Endothelial cell of umbilical vein (primary cell): ENCODE measurements at regions not wholly inside any gene's neighbourhood (a gene's known extent, or its start where the extent isn't known, plus 50 kb on each side); places are given as distances from the start of the nearest gene placed in this dataset.

Source experiments
- BruUV-seq: library from RNA; stranded (reverse); fragments of 400-500 nt; replicated peaks from 2 replicates; lab custom pipeline; 2021; lab: Mats Ljungman, UMichigan
- CTCF ChIA-PET: fragments of 300-600, 350-600 bp; sonication (Branson Sonifier 250); formaldehyde crosslinking; loops from one replicate; lab custom pipeline; 2021; ENCODE audit warnings: antibody characterized with exemption, inconsistent platforms; lab: Charles Lee
- POLR2A ChIA-PET: fragments of 300-600, 350-600 bp; sonication (Branson Sonifier 250); formaldehyde crosslinking; loops from one replicate; lab custom pipeline; 2021; ENCODE audit warnings: antibody characterized with exemption, inconsistent platforms; lab: Charles Lee
- DNase-seq: peaks from one replicate; pipeline ENCODE4 v3.0.0-alpha.2; 2011; ENCODE audit warnings: low read depth, low spot score
- FAIRE-seq: peaks from 2 replicates; lab custom pipeline; 2011; peaks lifted over from hg19 to GRCh38; lab: Jason Lieb, UNC
- H2AFZ ChIP-seq: 2 replicates; pipeline ENCODE4 v1.6.0; 2012; ENCODE audit warnings: low read depth, low read length, control low read depth, inconsistent platforms
- H3K27ac ChIP-seq: 2 replicates; pipeline ENCODE4 v1.5.1; 2011; ENCODE audit warnings: low read depth, mild to moderate bottlenecking, control low read depth, low read length, moderate library complexity; ENCODE audit not compliant: insufficient read depth
- H3K27me3 ChIP-seq, 2 experiments: 2 replicates each; pipeline versions ENCODE4 v1.6.0 to v1.6.1; 2011; ENCODE audit warnings: low read length in 2 of 2, mixed read lengths in 1 of 2; ENCODE audit not compliant: control insufficient read depth in 2 of 2, insufficient read depth in 2 of 2
- H3K36me3 ChIP-seq, 2 experiments: 2 replicates in 1 of 2; 3 replicates in 1 of 2; pipeline ENCODE4 v1.5.1; 2011; ENCODE audit warnings: low read length in 2 of 2, mild to moderate bottlenecking in 1 of 2, moderate library complexity in 1 of 2; ENCODE audit not compliant: control insufficient read depth in 2 of 2, insufficient read depth in 2 of 2; ENCODE audit errors: extremely low read depth in 1 of 2
- H3K4me1 ChIP-seq: 3 replicates; pipeline ENCODE4 v1.5.1; 2011; ENCODE audit warnings: mild to moderate bottlenecking, low read length; ENCODE audit not compliant: control insufficient read depth, insufficient read depth; ENCODE audit errors: extremely low read depth
- H3K4me2 ChIP-seq: 2 replicates; pipeline ENCODE4 v1.6.1; 2011; ENCODE audit warnings: low read length, control low read depth, mixed read lengths; ENCODE audit not compliant: insufficient read depth
- H3K4me3 ChIP-seq, 3 experiments: fragments of 200-600 bp in 1 of 3; sonication (generic), shearing (Covaris generic) in 1 of 3; replicated peaks in 1 of 3; 2 replicates each; pipeline ENCODE4 v1.5.1; 2011 to 2016; ENCODE audit warnings: control low read depth in 3 of 3, low read length in 3 of 3, mild to moderate bottlenecking in 2 of 3, inconsistent platforms in 1 of 3, low read depth in 1 of 3, moderate library complexity in 1 of 3; ENCODE audit not compliant: insufficient read depth in 1 of 3
- H3K79me2 ChIP-seq: 2 replicates; pipeline ENCODE4 v1.6.0; 2012; ENCODE audit warnings: low read length, inconsistent platforms; ENCODE audit not compliant: control insufficient read depth, insufficient read depth
- H3K9ac ChIP-seq: replicated peaks from 2 replicates; pipeline ENCODE3; 2011; ENCODE audit warnings: low read length, control low read depth; ENCODE audit not compliant: insufficient read depth; ENCODE audit errors: extremely low read depth
- H3K9me1 ChIP-seq: replicated peaks from 3 replicates; pipeline ENCODE4 v1.6.0; 2011; ENCODE audit warnings: mild to moderate bottlenecking, low read length; ENCODE audit not compliant: control insufficient read depth, insufficient read depth; ENCODE audit errors: extremely low read depth
- H3K9me3 ChIP-seq: replicated peaks from 2 replicates; pipeline ENCODE4 v1.5.1; 2012; ENCODE audit warnings: low read length, inconsistent platforms; ENCODE audit not compliant: control insufficient read depth, insufficient read depth
- H4K20me1 ChIP-seq: replicated peaks from 2 replicates; pipeline ENCODE3; 2011; ENCODE audit warnings: mild to moderate bottlenecking, low read length; ENCODE audit not compliant: control insufficient read depth, insufficient read depth; ENCODE audit errors: extremely low read depth
- EZH2 ChIP-seq: IDR thresholded peaks from 2 replicates; pipeline ENCODE4 v1.6.1; 2012; ENCODE audit warnings: borderline replicate concordance, low read depth, mild to moderate bottlenecking, moderate library complexity, low read length, inconsistent platforms; ENCODE audit not compliant: severe bottlenecking
- FOS ChIP-seq: IDR thresholded peaks from 2 replicates; pipeline ENCODE4 v1.6.1; 2011; ENCODE audit warnings: mild to moderate bottlenecking, low read length, moderate library complexity, borderline replicate concordance; ENCODE audit not compliant: insufficient read depth
- GATA2 ChIP-seq: IDR thresholded peaks from 2 replicates; pipeline ENCODE4 v1.7.0; 2011; ENCODE audit warnings: low read depth, mild to moderate bottlenecking, moderate library complexity, mixed read lengths, low read length; ENCODE audit not compliant: insufficient read length, insufficient read depth
- JUN ChIP-seq: IDR thresholded peaks from 2 replicates; pipeline ENCODE4 v1.6.1; 2011; ENCODE audit warnings: borderline replicate concordance, low read depth; ENCODE audit not compliant: insufficient read length, insufficient read depth
- MYC ChIP-seq: IDR thresholded peaks from one replicate; pipeline ENCODE4 v1.6.1; 2011; ENCODE audit warnings: mild to moderate bottlenecking, low read depth, low read length
- POLR2A ChIP-seq: IDR thresholded peaks from 2 replicates; pipeline ENCODE4 v1.6.1; 2012; ENCODE audit warnings: low read depth, mild to moderate bottlenecking, control low read depth, low read length
- POLR2AphosphoS5 ChIP-seq: IDR thresholded peaks from 2 replicates; pipeline ENCODE4 v1.6.1; 2012; ENCODE audit warnings: low read depth, mild to moderate bottlenecking, control low read depth, low read length, moderate library complexity; ENCODE audit not compliant: insufficient read depth
- dilution Hi-C: fragments of 300-500 bp; cut with MboI; formaldehyde crosslinking; loops from one replicate; pipeline ENCODE4 v1.15.0; 2019; ENCODE audit warnings: low sequenced_read_pairs; ENCODE audit not compliant: extremely low pct_ligation_motif_present
- intact Hi-C: fragments of 100-400 bp; cut with micrococcal nuclease; formaldehyde crosslinking; loops from one replicate; pipeline ENCODE4 v1.10.0; 2022
- TF ChIP-seq, protein P1 (sequence below): IDR thresholded peaks from 2 replicates; pipeline ENCODE4 v1.6.1; 2011; ENCODE audit not compliant: insufficient read depth, insufficient read length
- TF ChIP-seq, protein P2 (sequence below), 2 donors: IDR thresholded peaks; 1 replicate in 1 of 2; 2 replicates in 1 of 2; pipeline ENCODE4 v1.5.1; 2011; ENCODE audit warnings: low read length in 2 of 2, mild to moderate bottlenecking in 2 of 2, moderate library complexity in 2 of 2, control low read depth in 1 of 2, inconsistent platforms in 1 of 2, low read depth in 1 of 2; ENCODE audit not compliant: insufficient read depth in 1 of 2; ENCODE audit errors: extremely low read depth in 1 of 2

DNA sequence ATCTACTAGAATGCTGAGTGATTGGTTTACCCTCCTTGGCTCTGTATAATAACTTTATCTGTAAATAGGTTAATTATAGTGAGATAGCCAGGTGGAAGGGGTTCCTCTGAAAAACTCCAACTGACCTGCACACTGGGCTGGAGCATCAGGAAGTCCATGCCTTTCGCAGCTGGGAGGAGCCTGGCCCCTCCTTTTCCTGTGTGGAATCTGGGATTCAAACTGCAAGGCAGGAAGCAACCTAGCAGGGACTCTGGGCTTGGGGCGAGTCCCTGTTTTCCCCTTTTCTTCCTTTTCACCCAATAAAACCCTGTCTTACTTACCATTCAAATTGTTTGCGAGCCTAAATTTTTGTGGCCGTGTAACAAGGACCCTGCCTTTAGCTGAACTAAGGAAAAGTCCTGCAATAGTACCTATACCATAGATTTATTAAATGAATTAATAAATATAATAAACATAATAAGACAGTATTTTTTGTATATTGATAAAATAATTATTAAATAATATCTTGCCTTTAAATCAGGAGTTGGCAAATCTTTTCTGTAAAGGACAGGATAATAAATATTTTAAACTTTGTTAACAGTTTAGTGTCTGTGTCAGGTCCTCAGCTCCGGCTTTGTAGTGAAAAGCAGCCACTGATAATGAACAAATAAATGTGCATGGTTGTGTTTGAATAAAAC, 406.2 kb upstream of the MMS22L start:
- intact Hi-C loops (no loop called here), dilution Hi-C loops (no loop called here)
- no peak for TF ChIP-seq JUN
- TF ChIP-seq EZH2: no peak
- no peak for TF ChIP-seq POLR2AphosphoS5
- TF ChIP-seq GATA2: no peak
- no peak for TF ChIP-seq FOS
- TF ChIP-seq, protein P1, sequence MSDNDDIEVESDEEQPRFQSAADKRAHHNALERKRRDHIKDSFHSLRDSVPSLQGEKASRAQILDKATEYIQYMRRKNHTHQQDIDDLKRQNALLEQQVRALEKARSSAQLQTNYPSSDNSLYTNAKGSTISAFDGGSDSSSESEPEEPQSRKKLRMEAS: no peak
- no peak for TF ChIP-seq POLR2A
- no peak for FAIRE-seq
- H3K9me3 ChIP-seq: no peaks in the 10 kb centered on the region
- no TSS peak for BruUV-seq
- H3K27me3 ChIP-seq: no peaks in the 10 kb centered on the region
- no peaks in the 10 kb centered on the region for H4K20me1 ChIP-seq
- no peaks in the 10 kb centered on the region for H3K79me2 ChIP-seq
- no peak overlapping the region for H3K27ac ChIP-seq
- no peaks in the 10 kb centered on the region for H3K36me3 ChIP-seq
- H3K9ac ChIP-seq: no peak overlapping the region
- H3K4me2 ChIP-seq: no peak overlapping the region
- H3K9me1 ChIP-seq: no peaks in the 10 kb centered on the region
- no peaks in the 10 kb centered on the region for H3K4me1 ChIP-seq
- ChIA-PET CTCF (no interaction called here), POLR2A (no interaction called here)
- DNase-seq: no peak
- no peak overlapping the region for H2AFZ ChIP-seq
- no peak overlapping the region for H3K4me3 ChIP-seq

DNA sequence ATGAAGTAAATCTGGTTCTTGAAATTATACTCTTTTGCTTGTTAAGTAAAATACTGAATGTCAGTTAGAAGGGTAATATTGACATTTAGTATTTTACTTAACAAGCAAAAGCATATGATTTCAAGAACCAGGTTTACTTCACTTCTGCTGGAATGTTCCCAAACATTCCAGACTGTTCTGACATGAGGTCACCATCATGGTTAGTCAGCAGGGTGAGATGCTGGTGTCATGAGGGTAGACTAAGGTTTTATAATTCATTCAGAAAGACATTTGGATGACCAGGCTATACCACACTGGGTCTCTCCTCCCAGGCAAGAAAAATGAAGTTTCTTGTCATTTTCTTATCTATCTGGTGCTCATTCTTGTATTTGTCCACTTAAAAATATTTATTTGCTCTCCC, 414.4 kb upstream of the MMS22L start:
- ChIA-PET POLR2A (no interaction called here), CTCF (no interaction called here)
- Histone ChIP-seq H3K79me2 (no peaks in the 10 kb centered on the region), H3K9me1 (no peaks in the 10 kb centered on the region), H3K9me3 (no peaks in the 10 kb centered on the region), H2AFZ (no peak overlapping the region), H4K20me1 (no peaks in the 10 kb centered on the region), H3K4me3 (no peak overlapping the region), H3K36me3 (no peaks in the 10 kb centered on the region), H3K27me3 (no peaks in the 10 kb centered on the region), H3K27ac (no peak overlapping the region), H3K9ac (no peak overlapping the region), H3K4me1 (no peaks in the 10 kb centered on the region), H3K4me2 (no peak overlapping the region)
- intact Hi-C loops (no loop called here), dilution Hi-C loops (no loop called here)
- BruUV-seq: no TSS peak
- DNase-seq (no peak), FAIRE-seq (no peak)
- TF ChIP-seq JUN (no peak), FOS (no peak), EZH2 (no peak), POLR2A (no peak), MYC (no peak), POLR2AphosphoS5 (no peak), GATA2 (no peak)
- TF ChIP-seq, protein P2, sequence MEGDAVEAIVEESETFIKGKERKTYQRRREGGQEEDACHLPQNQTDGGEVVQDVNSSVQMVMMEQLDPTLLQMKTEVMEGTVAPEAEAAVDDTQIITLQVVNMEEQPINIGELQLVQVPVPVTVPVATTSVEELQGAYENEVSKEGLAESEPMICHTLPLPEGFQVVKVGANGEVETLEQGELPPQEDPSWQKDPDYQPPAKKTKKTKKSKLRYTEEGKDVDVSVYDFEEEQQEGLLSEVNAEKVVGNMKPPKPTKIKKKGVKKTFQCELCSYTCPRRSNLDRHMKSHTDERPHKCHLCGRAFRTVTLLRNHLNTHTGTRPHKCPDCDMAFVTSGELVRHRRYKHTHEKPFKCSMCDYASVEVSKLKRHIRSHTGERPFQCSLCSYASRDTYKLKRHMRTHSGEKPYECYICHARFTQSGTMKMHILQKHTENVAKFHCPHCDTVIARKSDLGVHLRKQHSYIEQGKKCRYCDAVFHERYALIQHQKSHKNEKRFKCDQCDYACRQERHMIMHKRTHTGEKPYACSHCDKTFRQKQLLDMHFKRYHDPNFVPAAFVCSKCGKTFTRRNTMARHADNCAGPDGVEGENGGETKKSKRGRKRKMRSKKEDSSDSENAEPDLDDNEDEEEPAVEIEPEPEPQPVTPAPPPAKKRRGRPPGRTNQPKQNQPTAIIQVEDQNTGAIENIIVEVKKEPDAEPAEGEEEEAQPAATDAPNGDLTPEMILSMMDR (IDR thresholded peaks at IDR 0.05; ENCODE audit: extremely low read depth in 1 of 2, insufficient read depth in 1 of 2, low read depth in 1 of 2, low read length in 2 of 2): no peak
- TF ChIP-seq, protein P1: no peak
